Omental fat pad (tissue), 3 donors: ENCODE measurements at regions not wholly inside any gene's neighbourhood (a gene's known extent, or its start where the extent isn't known, plus 50 kb on each side); places are given as distances from the start of the nearest gene placed in this dataset.

Source experiments
- ATAC-seq: fragments of 150-250 bp; one replicate; pipeline ENCODE4 v1.9.1; 2016; ENCODE audit warnings: mild to moderate bottlenecking, moderate library complexity; ENCODE audit not compliant: low FRiP score
- DNase-seq: peaks from one replicate; pipeline ENCODE4 v3.0.0-alpha.2; 2019; ENCODE audit warnings: low spot score
- TF ChIP-seq, protein P1 (sequence below), 3 donors: fragments of 450-650 bp; IDR thresholded peaks; one replicate each; pipeline ENCODE4 v1.5.1; 2016 to 2017; ENCODE audit warnings: antibody characterized with exemption in 3 of 3, mild to moderate bottlenecking in 3 of 3, moderate library complexity in 2 of 3

GRCh38 chr12:76152181-76152807 is 67.8 kb upstream of the NAP1L1 start:
- DNase-seq, result no peak
- no peak for ATAC-seq
- TF ChIP-seq, protein P1, sequence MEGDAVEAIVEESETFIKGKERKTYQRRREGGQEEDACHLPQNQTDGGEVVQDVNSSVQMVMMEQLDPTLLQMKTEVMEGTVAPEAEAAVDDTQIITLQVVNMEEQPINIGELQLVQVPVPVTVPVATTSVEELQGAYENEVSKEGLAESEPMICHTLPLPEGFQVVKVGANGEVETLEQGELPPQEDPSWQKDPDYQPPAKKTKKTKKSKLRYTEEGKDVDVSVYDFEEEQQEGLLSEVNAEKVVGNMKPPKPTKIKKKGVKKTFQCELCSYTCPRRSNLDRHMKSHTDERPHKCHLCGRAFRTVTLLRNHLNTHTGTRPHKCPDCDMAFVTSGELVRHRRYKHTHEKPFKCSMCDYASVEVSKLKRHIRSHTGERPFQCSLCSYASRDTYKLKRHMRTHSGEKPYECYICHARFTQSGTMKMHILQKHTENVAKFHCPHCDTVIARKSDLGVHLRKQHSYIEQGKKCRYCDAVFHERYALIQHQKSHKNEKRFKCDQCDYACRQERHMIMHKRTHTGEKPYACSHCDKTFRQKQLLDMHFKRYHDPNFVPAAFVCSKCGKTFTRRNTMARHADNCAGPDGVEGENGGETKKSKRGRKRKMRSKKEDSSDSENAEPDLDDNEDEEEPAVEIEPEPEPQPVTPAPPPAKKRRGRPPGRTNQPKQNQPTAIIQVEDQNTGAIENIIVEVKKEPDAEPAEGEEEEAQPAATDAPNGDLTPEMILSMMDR (IDR thresholded peaks at IDR 0.05), result no peak

DNA sequence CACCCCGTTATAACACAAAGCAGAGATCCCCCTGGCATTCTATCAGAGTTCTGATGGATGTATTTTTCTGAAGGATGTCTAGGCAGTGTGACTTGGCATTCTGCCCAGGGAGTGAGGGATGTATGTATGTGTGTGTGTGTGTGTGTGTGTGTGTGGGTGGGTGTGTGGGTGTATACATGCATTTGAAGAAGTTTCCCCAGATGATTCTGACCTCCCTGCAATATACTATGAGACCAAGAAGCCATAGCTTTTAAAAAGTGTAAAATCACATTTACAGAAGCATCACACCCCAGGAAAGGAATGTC is 59.7 kb upstream of the NAP1L1 start:
- DNase-seq (peak; percentile 29), ATAC-seq (no peak)
- TF ChIP-seq, protein P1 (IDR thresholded peaks at IDR 0.05), result no peak

GRCh38 chr12:76143343-76144244 is 59.1 kb upstream of the NAP1L1 start:
- ATAC-seq (no peak), DNase-seq (no peak)
- TF ChIP-seq, protein P1 (IDR thresholded peaks at IDR 0.05), result no peak

DNA sequence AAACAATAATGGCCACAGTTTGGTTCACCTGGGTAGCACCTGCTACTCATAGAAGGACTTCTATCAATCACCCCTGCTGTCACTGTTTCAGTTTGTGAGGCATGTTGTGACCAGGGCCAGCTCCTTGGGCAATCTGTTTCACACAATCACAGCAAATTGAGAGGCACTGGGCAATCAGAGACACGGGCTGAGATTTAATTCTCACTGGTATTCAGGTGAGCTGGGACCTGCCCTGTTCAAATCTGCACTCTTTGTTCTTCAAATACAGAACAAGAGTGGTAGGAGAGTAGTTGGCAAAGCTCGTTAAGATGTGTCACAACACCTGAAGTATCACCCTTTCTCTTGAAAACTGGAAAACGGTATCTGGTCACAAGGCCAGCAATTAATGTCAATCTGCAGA is 57.8 kb upstream of the NAP1L1 start:
- no peak for DNase-seq
- TF ChIP-seq, protein P1 (IDR thresholded peaks at IDR 0.05), result no peak
- ATAC-seq, result no peak

DNA sequence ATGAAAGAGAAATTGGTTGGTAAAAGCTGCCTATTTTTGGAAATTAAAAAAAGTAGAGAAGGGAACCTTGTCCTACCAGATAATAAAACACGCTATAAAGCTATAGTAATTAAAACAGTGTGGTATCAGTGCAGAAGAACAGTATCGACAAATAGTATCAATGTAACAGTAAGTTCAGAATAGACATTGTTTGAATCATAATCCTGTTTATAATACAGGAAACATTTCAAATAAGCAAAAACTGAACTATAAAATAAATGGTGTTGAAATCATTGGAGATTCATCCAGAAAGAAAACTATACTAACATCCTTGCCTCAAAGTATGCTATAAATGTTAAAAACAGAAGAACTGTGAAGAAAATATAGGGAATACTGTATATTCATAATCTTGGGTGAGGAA is 54.2 kb upstream of the NAP1L1 start:
- ATAC-seq (no peak), DNase-seq (no peak)
- TF ChIP-seq, protein P1 (IDR thresholded peaks at IDR 0.05), result no peak

GRCh38 chr12:76137606-76138005 is 53.1 kb upstream of the NAP1L1 start:
- TF ChIP-seq, protein P1 (IDR thresholded peaks at IDR 0.05), result no peak
- no peak for ATAC-seq

GRCh38 chr12:76135456-76135855 is 51.0 kb upstream of the NAP1L1 start:
- ATAC-seq (no peak), DNase-seq (no peak)
- TF ChIP-seq, protein P1 (IDR thresholded peaks at IDR 0.05), result no peak

More at GRCh38 chr12:76137606-76138005, 53.1 kb upstream of the NAP1L1 start:
- no peak for DNase-seq
